Gastrocnemius medialis (tissue), 4 donors: ENCODE measurements at regions not wholly inside any gene's neighbourhood (a gene's known extent, or its start where the extent isn't known, plus 50 kb on each side); places are given as distances from the start of the nearest gene placed in this dataset.

Experiments
- POLR2A ChIP-seq, 2 donors: fragments of 450-650 bp; IDR thresholded peaks; one replicate each; pipeline ENCODE4 v1.6.1; 2017; ENCODE audit warnings: antibody characterized with exemption in 2 of 2, mild to moderate bottlenecking in 2 of 2, moderate library complexity in 2 of 2
- TF ChIP-seq, protein P1 (sequence below), 5 experiments: fragments of 450-650 bp in 3 of 5; fragments of 200-600 bp in 2 of 5; sonication (generic) in 2 of 5; IDR thresholded peaks in 4 of 5; conservative IDR thresholded peaks in 1 of 5; 1 replicate in 4 of 5; 2 replicates in 1 of 5; pipeline ENCODE4 v1.5.1; 2016 to 2019; ENCODE audit warnings: antibody characterized with exemption in 5 of 5, mild to moderate bottlenecking in 3 of 5, moderate library complexity in 3 of 5

DNA sequence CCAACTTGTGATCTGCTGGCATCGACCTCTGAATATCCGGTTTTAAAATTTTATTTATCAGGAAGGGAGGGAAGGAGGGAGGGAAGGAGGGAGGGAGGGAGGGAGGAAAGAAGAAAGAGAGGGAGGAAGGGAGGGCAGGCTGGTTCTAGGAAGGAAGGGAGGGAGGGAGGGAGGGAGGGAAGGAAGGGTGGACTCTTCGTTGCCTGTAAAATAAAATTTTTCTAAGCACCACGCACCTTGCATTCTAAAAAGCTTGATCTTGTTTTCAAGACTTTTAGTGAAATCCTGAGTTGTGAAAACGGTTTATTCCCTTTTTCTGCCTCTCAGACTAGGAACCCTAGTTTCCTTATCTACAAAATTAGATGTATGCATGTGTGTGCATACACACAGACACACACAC is 101.7 kb upstream of the RAP2B start:
- TF ChIP-seq, protein P1, sequence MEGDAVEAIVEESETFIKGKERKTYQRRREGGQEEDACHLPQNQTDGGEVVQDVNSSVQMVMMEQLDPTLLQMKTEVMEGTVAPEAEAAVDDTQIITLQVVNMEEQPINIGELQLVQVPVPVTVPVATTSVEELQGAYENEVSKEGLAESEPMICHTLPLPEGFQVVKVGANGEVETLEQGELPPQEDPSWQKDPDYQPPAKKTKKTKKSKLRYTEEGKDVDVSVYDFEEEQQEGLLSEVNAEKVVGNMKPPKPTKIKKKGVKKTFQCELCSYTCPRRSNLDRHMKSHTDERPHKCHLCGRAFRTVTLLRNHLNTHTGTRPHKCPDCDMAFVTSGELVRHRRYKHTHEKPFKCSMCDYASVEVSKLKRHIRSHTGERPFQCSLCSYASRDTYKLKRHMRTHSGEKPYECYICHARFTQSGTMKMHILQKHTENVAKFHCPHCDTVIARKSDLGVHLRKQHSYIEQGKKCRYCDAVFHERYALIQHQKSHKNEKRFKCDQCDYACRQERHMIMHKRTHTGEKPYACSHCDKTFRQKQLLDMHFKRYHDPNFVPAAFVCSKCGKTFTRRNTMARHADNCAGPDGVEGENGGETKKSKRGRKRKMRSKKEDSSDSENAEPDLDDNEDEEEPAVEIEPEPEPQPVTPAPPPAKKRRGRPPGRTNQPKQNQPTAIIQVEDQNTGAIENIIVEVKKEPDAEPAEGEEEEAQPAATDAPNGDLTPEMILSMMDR (IDR thresholded peaks at IDR 0.05 in 4 of 5, conservative IDR thresholded peaks at IDR 0.05 in 1 of 5): no peak
- no peak for TF ChIP-seq POLR2A (IDR thresholded peaks at IDR 0.05)
